HG02981 (cell line): ENCODE measurements at regions not wholly inside any gene's neighbourhood (a gene's known extent, or its start where the extent isn't known, plus 50 kb on each side); places are given as distances from the start of the nearest gene placed in this dataset.

Experiments used
- ATAC-seq: cut with Tn5 transposase; IDR thresholded peaks from one replicate; pipeline ENCODE4 v1.9.1; 2021; ENCODE audit warnings: mild to moderate bottlenecking, moderate library complexity; ENCODE audit not compliant: unreplicated experiment

GRCh38 chr2:168338292-168338691 lies 90.9 kb upstream of the STK39 start:
- no peak for ATAC-seq

DNA sequence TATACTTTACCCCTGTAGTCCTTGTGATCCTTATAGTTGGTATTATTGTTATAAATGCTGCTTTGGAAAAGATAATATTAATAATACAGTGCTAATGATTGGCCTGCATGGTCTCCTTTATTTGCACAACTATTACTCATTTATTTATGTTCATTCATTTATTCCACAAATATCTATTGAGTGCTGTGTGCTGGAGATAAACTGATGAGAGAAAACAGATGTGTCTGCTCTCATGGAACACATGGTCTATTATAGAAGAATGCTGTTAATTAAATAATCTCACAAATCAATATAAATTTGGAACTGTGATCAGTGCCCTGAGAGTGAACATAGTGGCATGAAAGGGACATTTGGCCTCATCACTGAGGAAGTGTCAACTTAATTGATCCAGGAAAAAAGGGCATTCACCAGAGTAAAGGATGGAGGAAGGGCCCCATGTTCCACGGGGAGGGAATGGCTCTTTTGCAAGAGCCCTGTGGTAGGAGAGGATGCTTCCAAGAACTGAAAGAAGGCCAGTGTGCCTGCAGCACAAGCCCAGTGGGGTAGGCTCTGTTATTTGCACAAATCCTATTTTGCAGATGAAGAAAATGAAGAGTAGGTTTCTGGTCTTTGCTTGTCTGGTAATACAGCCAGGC lies 91.5 kb upstream of the STK39 start:
- ATAC-seq: no peak

- no peak for ATAC-seq
Measured at GRCh38 chr2:168340931-168341330, 93.5 kb upstream of the STK39 start.

DNA sequence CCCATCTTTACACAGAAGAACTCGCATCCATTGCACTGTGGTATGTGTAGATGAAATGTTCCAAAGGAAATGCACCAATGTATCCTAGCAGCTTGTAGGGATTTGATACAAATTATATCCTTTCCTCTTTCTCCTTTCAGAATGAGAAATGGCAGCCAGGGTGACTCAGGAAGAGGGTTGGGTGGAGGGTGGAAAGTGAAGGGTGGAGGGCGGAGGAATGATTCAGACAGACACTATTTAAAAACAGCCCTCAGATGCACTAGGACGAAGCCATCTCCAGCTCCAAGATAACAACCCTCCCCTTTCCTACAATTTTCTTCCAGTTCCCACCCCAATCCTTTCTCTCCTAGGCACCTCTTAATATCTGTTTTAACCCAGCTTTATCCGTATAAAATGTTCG lies 96.2 kb upstream of the STK39 start:
- ATAC-seq: no peak

- ATAC-seq: no peak
Measured at GRCh38 chr2:168344706-168345105, 97.3 kb upstream of the STK39 start.

GRCh38 chr2:168345601-168346000 lies 98.2 kb upstream of the STK39 start:
- ATAC-seq: no peak

GRCh38 chr2:168346725-168347477 lies 99.5 kb upstream of the STK39 start:
- ATAC-seq: peak; percentile 70

DNA sequence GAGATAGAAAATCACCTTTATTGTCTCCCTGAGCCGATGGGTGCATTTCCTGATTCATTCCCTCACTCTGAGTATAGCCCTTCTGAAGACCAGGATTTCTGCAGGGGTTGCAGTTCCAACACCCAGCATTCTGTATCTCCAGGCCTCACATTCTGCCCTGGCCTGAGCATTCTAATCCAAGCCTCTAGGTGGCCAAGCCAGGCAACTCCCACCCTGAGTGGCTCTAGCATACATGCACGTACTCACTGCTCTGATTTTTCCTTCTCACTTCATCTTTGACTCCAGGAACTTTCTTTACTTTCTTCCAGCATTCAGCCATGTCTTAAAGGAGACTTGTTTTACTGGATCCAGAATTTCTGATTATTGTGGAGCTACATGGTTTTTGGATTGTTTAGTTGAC lies 100.7 kb upstream of the STK39 start:
- ATAC-seq: peak; percentile 63

GRCh38 chr2:168350380-168350779 lies 103.0 kb upstream of the STK39 start:
- ATAC-seq: no peak

- ATAC-seq: no peak
Measured at GRCh38 chr2:168353251-168353650, 102.8 kb upstream of the CERS6 start.

- ATAC-seq: no peak
Measured at GRCh38 chr2:168354499-168354898, 101.6 kb upstream of the CERS6 start.

DNA sequence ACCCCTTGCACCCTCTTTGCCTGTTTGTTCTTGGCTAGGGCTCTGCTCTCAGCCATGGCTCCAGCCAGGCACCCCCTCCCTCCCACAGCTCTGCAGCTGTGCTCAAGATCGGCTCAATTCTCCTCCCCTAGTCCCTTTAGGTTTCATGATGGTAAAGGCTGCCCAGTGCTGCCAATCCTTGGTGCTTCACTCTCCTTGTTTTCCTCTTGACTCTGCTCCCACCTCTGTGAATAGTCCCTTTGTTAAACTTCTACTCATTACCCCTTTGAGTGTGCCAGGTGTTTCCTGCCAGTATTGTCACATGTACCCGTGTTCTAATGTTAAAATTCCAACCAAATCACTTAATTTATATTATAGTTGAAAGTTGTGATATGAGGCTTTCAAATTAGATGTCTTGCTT lies 101.0 kb upstream of the CERS6 start:
- no peak for ATAC-seq

DNA sequence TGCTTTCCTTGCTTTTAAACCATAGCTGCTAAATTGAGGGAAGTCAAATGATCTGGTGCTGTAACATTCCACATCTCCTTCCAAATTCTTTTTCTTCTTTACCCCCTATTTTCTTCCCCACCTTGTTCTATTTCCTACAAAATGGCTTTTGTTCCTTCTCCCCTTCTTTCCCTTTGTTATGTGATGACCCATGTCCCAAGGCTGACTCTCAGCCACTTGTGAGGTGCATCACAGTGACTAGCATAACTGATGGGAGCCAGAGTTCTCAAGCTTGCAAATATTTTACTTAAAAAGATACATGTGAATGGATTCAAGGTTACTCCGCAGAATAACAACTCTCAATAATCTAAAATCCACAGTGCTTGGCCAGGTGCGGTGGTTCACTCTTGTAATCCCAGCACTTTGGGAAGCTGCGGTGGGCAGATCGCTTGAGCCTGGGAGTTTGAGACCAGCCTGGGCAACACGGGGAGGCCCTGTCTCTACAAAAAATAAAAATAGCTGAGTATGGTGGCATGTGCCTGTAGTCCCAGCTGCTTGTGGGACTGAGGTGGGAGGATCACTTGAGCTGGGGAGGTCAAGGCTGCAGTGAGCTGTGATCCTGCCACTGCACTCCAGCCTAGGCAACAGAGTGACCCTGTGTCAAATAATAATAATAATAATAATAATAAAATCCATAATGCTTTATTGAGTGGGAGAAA lies 100.1 kb upstream of the CERS6 start:
- no peak for ATAC-seq

- no peak for ATAC-seq
Measured at GRCh38 chr2:168356477-168356835, 99.6 kb upstream of the CERS6 start.

- peak; percentile 59 for ATAC-seq
Measured at GRCh38 chr2:168357797-168358472, 98.1 kb upstream of the CERS6 start.

DNA sequence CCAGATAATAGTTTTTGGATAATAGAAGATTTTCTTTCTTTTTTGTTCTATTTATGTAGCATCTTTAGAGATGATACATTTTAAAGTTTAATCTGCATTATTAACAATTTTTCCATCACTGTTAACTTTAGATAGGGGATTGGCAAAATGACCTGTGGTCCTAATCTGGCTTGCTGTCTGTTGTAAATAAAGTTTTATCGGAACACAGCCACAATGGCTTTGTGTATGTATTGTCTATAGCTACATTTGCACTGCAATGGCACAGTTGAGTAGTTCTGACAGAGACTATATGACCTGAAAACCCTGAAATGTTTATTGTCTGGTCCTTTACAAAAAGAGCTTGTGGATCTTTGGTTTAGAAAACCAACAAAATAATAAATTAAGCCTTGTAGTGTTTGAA lies 97.0 kb upstream of the CERS6 start:
- ATAC-seq: no peak

- ATAC-seq: peak; percentile 69
Measured at GRCh38 chr2:168363347-168364092, 92.6 kb upstream of the CERS6 start.

- no peak for ATAC-seq
Measured at GRCh38 chr2:168365094-168365621, 90.9 kb upstream of the CERS6 start.

- ATAC-seq: no peak
Measured at GRCh38 chr2:168369031-168369430, 87.0 kb upstream of the CERS6 start.

GRCh38 chr2:168371273-168372019 lies 84.6 kb upstream of the CERS6 start:
- peak; percentile 91 for ATAC-seq
